GM23338 (cell line): ENCODE measurements at regions not wholly inside any gene's neighbourhood (a gene's known extent, or its start where the extent isn't known, plus 50 kb on each side); places are given as distances from the start of the nearest gene placed in this dataset.

Experiments
- ATAC-seq: fragments of 200-7000 bp; cut with Tn5 transposase; 3 replicates; pipeline ENCODE4 v1.9.1; 2020
- DNase-seq: peaks from one replicate; pipeline ENCODE4 v3.0.0-alpha.2; 2015; ENCODE audit warnings: low spot score
- H2AFZ ChIP-seq: fragments of 200-600 bp; sonication (generic); 2 replicates; pipeline ENCODE4 v1.8.0; 2016; ENCODE audit warnings: antibody characterized with exemption, mild to moderate bottlenecking, moderate library complexity
- H3F3A ChIP-seq: fragments of 200-600 bp; sonication (generic); replicated peaks from 2 replicates; pipeline ENCODE4 v1.8.0; 2017; ENCODE audit warnings: antibody characterized with exemption, mixed run types, low read depth
- H3K27ac ChIP-seq: fragments of 200-600 bp; sonication (generic); 2 replicates; pipeline ENCODE4 v1.6.1; 2016; ENCODE audit warnings: low read depth
- H3K27me3 ChIP-seq: fragments of 200-600 bp; sonication (generic); 2 replicates; pipeline ENCODE4 v1.8.0; 2016; ENCODE audit warnings: mild to moderate bottlenecking, mixed run types, moderate library complexity; ENCODE audit not compliant: insufficient read depth
- H3K36me3 ChIP-seq: fragments of 200-600 bp; sonication (generic); 2 replicates; pipeline ENCODE4 v1.8.0; 2016; ENCODE audit warnings: mild to moderate bottlenecking; ENCODE audit not compliant: insufficient read depth
- H3K4me1 ChIP-seq: fragments of 200-600 bp; sonication (generic); 2 replicates; pipeline ENCODE4 v1.8.0; 2016; ENCODE audit warnings: mild to moderate bottlenecking, moderate library complexity; ENCODE audit not compliant: insufficient read depth
- H3K4me2 ChIP-seq: fragments of 200-600 bp; sonication (generic); 2 replicates; pipeline ENCODE4 v1.7.1; 2017; ENCODE audit warnings: mixed run types
- H3K4me3 ChIP-seq: fragments of 200-600 bp; sonication (generic); 2 replicates; pipeline ENCODE4 v1.6.1; 2016; ENCODE audit warnings: mixed run types
- H3K79me2 ChIP-seq: fragments of 200-600 bp; sonication (generic); replicated peaks from 2 replicates; pipeline ENCODE4 v1.8.0; 2017; ENCODE audit warnings: mild to moderate bottlenecking; ENCODE audit not compliant: insufficient read depth
- H3K9me2 ChIP-seq: fragments of 200-600 bp; sonication (generic); 2 replicates; pipeline ENCODE4 v1.8.0; 2017; ENCODE audit not compliant: insufficient read depth
- H4K20me1 ChIP-seq: fragments of 200-600 bp; sonication (generic); replicated peaks from 2 replicates; pipeline ENCODE4 v1.8.0; 2017; ENCODE audit warnings: mild to moderate bottlenecking; ENCODE audit not compliant: insufficient read depth
- H3K27ac Mint-ChIP-seq: 2 replicates; pipeline ENCODE4 v1.8.0; 2020; ENCODE audit warnings: inconsistent platforms, mild to moderate bottlenecking, moderate library complexity, mixed read lengths
- H3K27me3 Mint-ChIP-seq: 3 replicates; pipeline ENCODE4 v1.8.0; 2022; ENCODE audit warnings: low read depth, mild to moderate bottlenecking, moderate library complexity, mixed read lengths, inconsistent platforms; ENCODE audit not compliant: insufficient read depth, poor library complexity
- H3K36me3 Mint-ChIP-seq: 3 replicates; pipeline ENCODE4 v1.8.0; 2021; ENCODE audit warnings: low read depth, mild to moderate bottlenecking, inconsistent platforms, moderate library complexity, mixed read lengths
- H3K4me1 Mint-ChIP-seq: 3 replicates; pipeline ENCODE4 v1.8.0; 2020; ENCODE audit warnings: mild to moderate bottlenecking, inconsistent platforms, mixed read lengths
- H3K4me3 Mint-ChIP-seq: 3 replicates; pipeline ENCODE4 v1.8.0; 2021; ENCODE audit warnings: moderate library complexity, mild to moderate bottlenecking, inconsistent platforms, mixed read lengths
- H3K9me3 Mint-ChIP-seq: 3 replicates; pipeline ENCODE4 v1.8.0; 2020; ENCODE audit warnings: moderate library complexity, mild to moderate bottlenecking, inconsistent platforms, mixed read lengths
- CREB1 ChIP-seq: fragments of 250-450 bp; sonication (Bioruptor Pico); IDR thresholded peaks from 2 replicates; pipeline ENCODE4 v1.5.0; 2020; ENCODE audit warnings: low read depth, mild to moderate bottlenecking, moderate library complexity
- EZH2 ChIP-seq: fragments of 200-600 bp; sonication (generic); IDR thresholded peaks from one replicate; pipeline ENCODE4 v1.8.0; 2017; ENCODE audit warnings: antibody characterized with exemption, mild to moderate bottlenecking, low read depth; ENCODE audit not compliant: unreplicated experiment
- EZH2phosphoT487 ChIP-seq: fragments of 200-600 bp; sonication (generic); IDR thresholded peaks from one replicate; pipeline ENCODE4 v1.8.1; 2018; ENCODE audit warnings: antibody characterized with exemption; ENCODE audit not compliant: unreplicated experiment
- JUNB ChIP-seq: IDR thresholded peaks from one replicate; pipeline ENCODE4 v1.6.1; 2016; ENCODE audit warnings: antibody characterized with exemption; ENCODE audit not compliant: unreplicated experiment
- NANOG ChIP-seq: IDR thresholded peaks from 2 replicates; pipeline ENCODE4 v1.6.1; 2016; ENCODE audit warnings: antibody characterized with exemption, borderline replicate concordance
- POLR2AphosphoS5 ChIP-seq: IDR thresholded peaks from 2 replicates; pipeline ENCODE4 v1.6.1; 2016; ENCODE audit warnings: antibody characterized with exemption, low read depth
- STAT1 ChIP-seq: IDR thresholded peaks from one replicate; pipeline ENCODE4 v1.6.1; 2016; ENCODE audit warnings: antibody characterized with exemption; ENCODE audit not compliant: unreplicated experiment
- ZNF114 ChIP-seq: fragments of 250-450 bp; sonication (Bioruptor Pico); IDR thresholded peaks from 2 replicates; pipeline ENCODE4 v1.5.0; 2020; ENCODE audit warnings: mild to moderate bottlenecking, moderate library complexity
- ZNF331 ChIP-seq: fragments of 250-450 bp; sonication (Bioruptor Pico); IDR thresholded peaks from 2 replicates; pipeline ENCODE4 v1.5.0; 2020; ENCODE audit warnings: low read depth, mild to moderate bottlenecking, moderate library complexity
- TF ChIP-seq, protein P1 (sequence below): IDR thresholded peaks from 2 replicates; pipeline ENCODE4 v1.6.1; 2016; ENCODE audit warnings: antibody characterized with exemption
- TF ChIP-seq, protein P2 (sequence below): fragments of 250-450 bp; sonication (Bioruptor Pico); IDR thresholded peaks from 2 replicates; pipeline ENCODE4 v1.5.0; 2020; ENCODE audit warnings: mild to moderate bottlenecking, moderate library complexity
- TF ChIP-seq, protein P3 (sequence below): IDR thresholded peaks from one replicate; pipeline ENCODE4 v1.6.1; 2018; ENCODE audit warnings: antibody characterized with exemption; ENCODE audit not compliant: unreplicated experiment
- TF ChIP-seq, protein P4 (sequence below), 2 experiments: fragments of 200-600 bp in 1 of 2; sonication (generic) in 1 of 2; conservative IDR thresholded peaks; 2 replicates each; pipeline versions ENCODE4 v1.5.1 to v1.6.1; 2016 to 2017; ENCODE audit warnings: antibody characterized with exemption in 2 of 2, low read depth in 2 of 2, mild to moderate bottlenecking in 2 of 2, moderate library complexity in 1 of 2

DNA sequence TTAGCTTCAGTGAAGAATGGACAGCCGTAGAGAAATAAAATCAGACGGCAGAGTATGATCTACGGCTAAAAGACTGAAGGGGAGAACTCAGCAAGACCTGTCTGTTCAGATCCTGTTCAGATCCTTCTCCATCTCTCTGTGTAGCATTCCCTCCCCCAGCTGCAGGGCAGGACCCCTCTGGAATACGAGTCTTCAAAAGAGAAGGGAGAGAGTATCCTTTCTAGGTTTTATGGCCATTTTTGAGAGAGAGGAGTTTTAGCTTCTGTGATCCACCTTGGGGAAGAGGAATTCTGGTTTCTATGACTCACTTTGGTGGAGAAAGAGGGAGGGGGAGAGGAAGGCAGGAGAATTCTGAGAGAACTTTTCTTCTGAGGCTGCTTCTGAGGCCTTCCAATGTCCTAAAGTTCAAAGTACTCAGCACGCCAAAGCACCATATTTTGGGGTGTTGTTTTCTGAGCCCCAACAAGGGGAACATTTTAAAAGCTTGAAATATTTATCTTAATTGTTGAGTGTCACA is 194.4 kb upstream of the TLE4 start:
- H3K27me3 Mint-ChIP-seq, result no peaks in the 10 kb centered on the region
- H3K4me1 ChIP-seq, result 0 out of 2 replicates have a peak, but pooled peaks cover under 1% of the 10 kb centered on the region
- H3K9me2 ChIP-seq, result no peaks in the 10 kb centered on the region; the same call in none of the 2 replicates
- no peaks in the 10 kb centered on the region for H3K79me2 ChIP-seq
- no peak for TF ChIP-seq NANOG
- no peak for TF ChIP-seq POLR2AphosphoS5
- TF ChIP-seq, protein P1, sequence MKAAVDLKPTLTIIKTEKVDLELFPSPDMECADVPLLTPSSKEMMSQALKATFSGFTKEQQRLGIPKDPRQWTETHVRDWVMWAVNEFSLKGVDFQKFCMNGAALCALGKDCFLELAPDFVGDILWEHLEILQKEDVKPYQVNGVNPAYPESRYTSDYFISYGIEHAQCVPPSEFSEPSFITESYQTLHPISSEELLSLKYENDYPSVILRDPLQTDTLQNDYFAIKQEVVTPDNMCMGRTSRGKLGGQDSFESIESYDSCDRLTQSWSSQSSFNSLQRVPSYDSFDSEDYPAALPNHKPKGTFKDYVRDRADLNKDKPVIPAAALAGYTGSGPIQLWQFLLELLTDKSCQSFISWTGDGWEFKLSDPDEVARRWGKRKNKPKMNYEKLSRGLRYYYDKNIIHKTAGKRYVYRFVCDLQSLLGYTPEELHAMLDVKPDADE, result no peak
- TF ChIP-seq, protein P2, sequence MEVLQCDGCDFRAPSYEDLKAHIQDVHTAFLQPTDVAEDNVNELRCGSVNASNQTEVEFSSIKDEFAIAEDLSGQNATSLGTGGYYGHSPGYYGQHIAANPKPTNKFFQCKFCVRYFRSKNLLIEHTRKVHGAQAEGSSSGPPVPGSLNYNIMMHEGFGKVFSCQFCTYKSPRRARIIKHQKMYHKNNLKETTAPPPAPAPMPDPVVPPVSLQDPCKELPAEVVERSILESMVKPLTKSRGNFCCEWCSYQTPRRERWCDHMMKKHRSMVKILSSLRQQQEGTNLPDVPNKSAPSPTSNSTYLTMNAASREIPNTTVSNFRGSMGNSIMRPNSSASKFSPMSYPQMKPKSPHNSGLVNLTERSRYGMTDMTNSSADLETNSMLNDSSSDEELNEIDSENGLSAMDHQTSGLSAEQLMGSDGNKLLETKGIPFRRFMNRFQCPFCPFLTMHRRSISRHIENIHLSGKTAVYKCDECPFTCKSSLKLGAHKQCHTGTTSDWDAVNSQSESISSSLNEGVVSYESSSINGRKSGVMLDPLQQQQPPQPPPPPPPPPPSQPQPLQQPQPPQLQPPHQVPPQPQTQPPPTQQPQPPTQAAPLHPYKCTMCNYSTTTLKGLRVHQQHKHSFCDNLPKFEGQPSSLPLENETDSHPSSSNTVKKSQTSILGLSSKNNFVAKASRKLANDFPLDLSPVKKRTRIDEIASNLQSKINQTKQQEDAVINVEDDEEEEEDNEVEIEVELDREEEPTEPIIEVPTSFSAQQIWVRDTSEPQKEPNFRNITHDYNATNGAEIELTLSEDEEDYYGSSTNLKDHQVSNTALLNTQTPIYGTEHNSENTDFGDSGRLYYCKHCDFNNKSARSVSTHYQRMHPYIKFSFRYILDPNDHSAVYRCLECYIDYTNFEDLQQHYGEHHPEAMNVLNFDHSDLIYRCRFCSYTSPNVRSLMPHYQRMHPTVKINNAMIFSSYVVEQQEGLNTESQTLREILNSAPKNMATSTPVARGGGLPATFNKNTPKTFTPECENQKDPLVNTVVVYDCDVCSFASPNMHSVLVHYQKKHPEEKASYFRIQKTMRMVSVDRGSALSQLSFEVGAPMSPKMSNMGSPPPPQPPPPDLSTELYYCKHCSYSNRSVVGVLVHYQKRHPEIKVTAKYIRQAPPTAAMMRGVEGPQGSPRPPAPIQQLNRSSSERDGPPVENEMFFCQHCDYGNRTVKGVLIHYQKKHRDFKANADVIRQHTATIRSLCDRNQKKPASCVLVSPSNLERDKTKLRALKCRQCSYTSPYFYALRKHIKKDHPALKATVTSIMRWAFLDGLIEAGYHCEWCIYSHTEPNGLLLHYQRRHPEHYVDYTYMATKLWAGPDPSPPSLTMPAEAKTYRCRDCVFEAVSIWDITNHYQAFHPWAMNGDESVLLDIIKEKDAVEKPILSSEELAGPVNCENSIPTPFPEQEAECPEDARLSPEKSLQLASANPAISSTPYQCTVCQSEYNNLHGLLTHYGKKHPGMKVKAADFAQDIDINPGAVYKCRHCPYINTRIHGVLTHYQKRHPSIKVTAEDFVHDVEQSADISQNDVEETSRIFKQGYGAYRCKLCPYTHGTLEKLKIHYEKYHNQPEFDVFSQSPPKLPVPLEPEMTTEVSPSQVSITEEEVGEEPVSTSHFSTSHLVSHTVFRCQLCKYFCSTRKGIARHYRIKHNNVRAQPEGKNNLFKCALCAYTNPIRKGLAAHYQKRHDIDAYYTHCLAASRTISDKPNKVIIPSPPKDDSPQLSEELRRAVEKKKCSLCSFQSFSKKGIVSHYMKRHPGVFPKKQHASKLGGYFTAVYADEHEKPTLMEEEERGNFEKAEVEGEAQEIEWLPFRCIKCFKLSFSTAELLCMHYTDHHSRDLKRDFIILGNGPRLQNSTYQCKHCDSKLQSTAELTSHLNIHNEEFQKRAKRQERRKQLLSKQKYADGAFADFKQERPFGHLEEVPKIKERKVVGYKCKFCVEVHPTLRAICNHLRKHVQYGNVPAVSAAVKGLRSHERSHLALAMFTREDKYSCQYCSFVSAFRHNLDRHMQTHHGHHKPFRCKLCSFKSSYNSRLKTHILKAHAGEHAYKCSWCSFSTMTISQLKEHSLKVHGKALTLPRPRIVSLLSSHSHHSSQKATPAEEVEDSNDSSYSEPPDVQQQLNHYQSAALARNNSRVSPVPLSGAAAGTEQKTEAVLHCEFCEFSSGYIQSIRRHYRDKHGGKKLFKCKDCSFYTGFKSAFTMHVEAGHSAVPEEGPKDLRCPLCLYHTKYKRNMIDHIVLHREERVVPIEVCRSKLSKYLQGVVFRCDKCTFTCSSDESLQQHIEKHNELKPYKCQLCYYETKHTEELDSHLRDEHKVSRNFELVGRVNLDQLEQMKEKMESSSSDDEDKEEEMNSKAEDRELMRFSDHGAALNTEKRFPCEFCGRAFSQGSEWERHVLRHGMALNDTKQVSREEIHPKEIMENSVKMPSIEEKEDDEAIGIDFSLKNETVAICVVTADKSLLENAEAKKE, result no peak
- no peak for TF ChIP-seq EZH2phosphoT487
- TF ChIP-seq, protein P3, sequence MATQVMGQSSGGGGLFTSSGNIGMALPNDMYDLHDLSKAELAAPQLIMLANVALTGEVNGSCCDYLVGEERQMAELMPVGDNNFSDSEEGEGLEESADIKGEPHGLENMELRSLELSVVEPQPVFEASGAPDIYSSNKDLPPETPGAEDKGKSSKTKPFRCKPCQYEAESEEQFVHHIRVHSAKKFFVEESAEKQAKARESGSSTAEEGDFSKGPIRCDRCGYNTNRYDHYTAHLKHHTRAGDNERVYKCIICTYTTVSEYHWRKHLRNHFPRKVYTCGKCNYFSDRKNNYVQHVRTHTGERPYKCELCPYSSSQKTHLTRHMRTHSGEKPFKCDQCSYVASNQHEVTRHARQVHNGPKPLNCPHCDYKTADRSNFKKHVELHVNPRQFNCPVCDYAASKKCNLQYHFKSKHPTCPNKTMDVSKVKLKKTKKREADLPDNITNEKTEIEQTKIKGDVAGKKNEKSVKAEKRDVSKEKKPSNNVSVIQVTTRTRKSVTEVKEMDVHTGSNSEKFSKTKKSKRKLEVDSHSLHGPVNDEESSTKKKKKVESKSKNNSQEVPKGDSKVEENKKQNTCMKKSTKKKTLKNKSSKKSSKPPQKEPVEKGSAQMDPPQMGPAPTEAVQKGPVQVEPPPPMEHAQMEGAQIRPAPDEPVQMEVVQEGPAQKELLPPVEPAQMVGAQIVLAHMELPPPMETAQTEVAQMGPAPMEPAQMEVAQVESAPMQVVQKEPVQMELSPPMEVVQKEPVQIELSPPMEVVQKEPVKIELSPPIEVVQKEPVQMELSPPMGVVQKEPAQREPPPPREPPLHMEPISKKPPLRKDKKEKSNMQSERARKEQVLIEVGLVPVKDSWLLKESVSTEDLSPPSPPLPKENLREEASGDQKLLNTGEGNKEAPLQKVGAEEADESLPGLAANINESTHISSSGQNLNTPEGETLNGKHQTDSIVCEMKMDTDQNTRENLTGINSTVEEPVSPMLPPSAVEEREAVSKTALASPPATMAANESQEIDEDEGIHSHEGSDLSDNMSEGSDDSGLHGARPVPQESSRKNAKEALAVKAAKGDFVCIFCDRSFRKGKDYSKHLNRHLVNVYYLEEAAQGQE, result no peak
- TF ChIP-seq, protein P4, sequence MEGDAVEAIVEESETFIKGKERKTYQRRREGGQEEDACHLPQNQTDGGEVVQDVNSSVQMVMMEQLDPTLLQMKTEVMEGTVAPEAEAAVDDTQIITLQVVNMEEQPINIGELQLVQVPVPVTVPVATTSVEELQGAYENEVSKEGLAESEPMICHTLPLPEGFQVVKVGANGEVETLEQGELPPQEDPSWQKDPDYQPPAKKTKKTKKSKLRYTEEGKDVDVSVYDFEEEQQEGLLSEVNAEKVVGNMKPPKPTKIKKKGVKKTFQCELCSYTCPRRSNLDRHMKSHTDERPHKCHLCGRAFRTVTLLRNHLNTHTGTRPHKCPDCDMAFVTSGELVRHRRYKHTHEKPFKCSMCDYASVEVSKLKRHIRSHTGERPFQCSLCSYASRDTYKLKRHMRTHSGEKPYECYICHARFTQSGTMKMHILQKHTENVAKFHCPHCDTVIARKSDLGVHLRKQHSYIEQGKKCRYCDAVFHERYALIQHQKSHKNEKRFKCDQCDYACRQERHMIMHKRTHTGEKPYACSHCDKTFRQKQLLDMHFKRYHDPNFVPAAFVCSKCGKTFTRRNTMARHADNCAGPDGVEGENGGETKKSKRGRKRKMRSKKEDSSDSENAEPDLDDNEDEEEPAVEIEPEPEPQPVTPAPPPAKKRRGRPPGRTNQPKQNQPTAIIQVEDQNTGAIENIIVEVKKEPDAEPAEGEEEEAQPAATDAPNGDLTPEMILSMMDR (conservative IDR thresholded peaks at IDR 0.05; ENCODE audit: low read depth in 2 of 2), result no peak
- TF ChIP-seq STAT1, result no peak
- TF ChIP-seq JUNB, result no peak
- no peak for TF ChIP-seq ZNF331 (CRISPR knock-in tag)
- no peak for TF ChIP-seq CREB1 (CRISPR knock-in tag)
- TF ChIP-seq EZH2, result no peak
- TF ChIP-seq ZNF114 (CRISPR knock-in tag), result no peak
- H3K9me3 Mint-ChIP-seq, result peaks cover 9% of the 10 kb centered on the region
- no peak for DNase-seq
- no peak overlapping the region for H3K4me3 Mint-ChIP-seq
- peaks cover 6% of the 10 kb centered on the region; the same call in 2 of the 3 replicates for H3K4me1 Mint-ChIP-seq
- H3K27ac ChIP-seq, result no peak overlapping the region
- H3K36me3 ChIP-seq, result no peaks in the 10 kb centered on the region
- H4K20me1 ChIP-seq, result no peaks in the 10 kb centered on the region
- no peak overlapping the region for H3K4me3 ChIP-seq
- H2AFZ ChIP-seq, result peak overlapping the region; percentile 85; the same call in 1 of the 2 replicates
- H3K4me2 ChIP-seq, result no peak overlapping the region
- H3K27ac Mint-ChIP-seq, result no peak overlapping the region
- H3K36me3 Mint-ChIP-seq, result peaks cover 3% of the 10 kb centered on the region; the same call in 1 of the 3 replicates
- no peaks in the 10 kb centered on the region for H3K27me3 ChIP-seq
- ATAC-seq, result no peak
- H3F3A ChIP-seq, result no peaks in the 10 kb centered on the region
